Peyer's patch (tissue), 4 donors: ENCODE measurements at regions not wholly inside any gene's neighbourhood (a gene's known extent, or its start where the extent isn't known, plus 50 kb on each side); places are given as distances from the start of the nearest gene placed in this dataset.
"Not testable (repeated sequence)": the region's sequence is repeated elsewhere in the genome, so short reads cannot be mapped to it uniquely, and the experiment has no call there.

Experiments
- POLR2A ChIP-seq, 2 donors: fragments of 450-650 bp; IDR thresholded peaks; one replicate each; pipeline ENCODE4 v1.5.1; 2017; ENCODE audit warnings: antibody characterized with exemption in 2 of 2, mild to moderate bottlenecking in 2 of 2, moderate library complexity in 2 of 2
- TF ChIP-seq, protein P1 (sequence below), 6 experiments: fragments of 450-650 bp in 4 of 6; fragments of 200-600 bp in 2 of 6; sonication (generic) in 1 of 6; IDR thresholded peaks; one replicate each; pipeline ENCODE4 v1.5.1; 2017 to 2019; ENCODE audit warnings: antibody characterized with exemption in 6 of 6, mild to moderate bottlenecking in 3 of 6, moderate library complexity in 1 of 6

DNA sequence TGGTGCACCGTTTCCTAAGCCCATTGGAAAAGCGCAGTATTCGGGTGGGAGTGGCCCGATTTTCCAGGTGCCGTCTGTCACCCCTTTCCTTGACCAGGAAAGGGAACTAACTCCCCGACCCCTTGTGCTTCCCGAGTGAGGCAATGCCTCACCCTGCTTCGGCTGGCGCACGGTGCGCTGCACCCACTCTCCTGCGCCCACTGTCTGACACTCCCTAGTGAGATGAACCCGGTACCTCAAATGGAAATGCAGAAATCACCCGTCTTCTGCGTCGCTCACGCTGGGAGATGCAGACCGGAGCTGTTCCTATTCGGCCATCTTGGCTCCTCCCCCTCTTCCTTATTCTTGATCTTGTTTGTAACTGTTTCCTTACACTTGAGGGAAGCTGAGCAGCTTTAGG lies 142.8 kb upstream of the DST start:
- TF ChIP-seq, protein P1, sequence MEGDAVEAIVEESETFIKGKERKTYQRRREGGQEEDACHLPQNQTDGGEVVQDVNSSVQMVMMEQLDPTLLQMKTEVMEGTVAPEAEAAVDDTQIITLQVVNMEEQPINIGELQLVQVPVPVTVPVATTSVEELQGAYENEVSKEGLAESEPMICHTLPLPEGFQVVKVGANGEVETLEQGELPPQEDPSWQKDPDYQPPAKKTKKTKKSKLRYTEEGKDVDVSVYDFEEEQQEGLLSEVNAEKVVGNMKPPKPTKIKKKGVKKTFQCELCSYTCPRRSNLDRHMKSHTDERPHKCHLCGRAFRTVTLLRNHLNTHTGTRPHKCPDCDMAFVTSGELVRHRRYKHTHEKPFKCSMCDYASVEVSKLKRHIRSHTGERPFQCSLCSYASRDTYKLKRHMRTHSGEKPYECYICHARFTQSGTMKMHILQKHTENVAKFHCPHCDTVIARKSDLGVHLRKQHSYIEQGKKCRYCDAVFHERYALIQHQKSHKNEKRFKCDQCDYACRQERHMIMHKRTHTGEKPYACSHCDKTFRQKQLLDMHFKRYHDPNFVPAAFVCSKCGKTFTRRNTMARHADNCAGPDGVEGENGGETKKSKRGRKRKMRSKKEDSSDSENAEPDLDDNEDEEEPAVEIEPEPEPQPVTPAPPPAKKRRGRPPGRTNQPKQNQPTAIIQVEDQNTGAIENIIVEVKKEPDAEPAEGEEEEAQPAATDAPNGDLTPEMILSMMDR (IDR thresholded peaks at IDR 0.05), result not testable (repeated sequence)
- not testable (repeated sequence) for TF ChIP-seq POLR2A (IDR thresholded peaks at IDR 0.05)
